ENCODE measurements at regions not wholly inside any gene's neighbourhood (a gene's known extent, or its start where the extent isn't known, plus 50 kb on each side); places are given as distances from the start of the nearest gene placed in this dataset.

- TF ChIP-seq CTCF (conservative IDR thresholded peaks at IDR 0.05) (no peak), EZH2 (IDR thresholded peaks at IDR 0.05; ENCODE audit: low read depth) (no peak)
Measured at GRCh38 chr6:22747571-22747970, 178.2 kb downstream of the HDGFL1 start.
